ENCODE measurements at regions not wholly inside any gene's neighbourhood (a gene's known extent, or its start where the extent isn't known, plus 50 kb on each side); places are given as distances from the start of the nearest gene placed in this dataset.

DNA sequence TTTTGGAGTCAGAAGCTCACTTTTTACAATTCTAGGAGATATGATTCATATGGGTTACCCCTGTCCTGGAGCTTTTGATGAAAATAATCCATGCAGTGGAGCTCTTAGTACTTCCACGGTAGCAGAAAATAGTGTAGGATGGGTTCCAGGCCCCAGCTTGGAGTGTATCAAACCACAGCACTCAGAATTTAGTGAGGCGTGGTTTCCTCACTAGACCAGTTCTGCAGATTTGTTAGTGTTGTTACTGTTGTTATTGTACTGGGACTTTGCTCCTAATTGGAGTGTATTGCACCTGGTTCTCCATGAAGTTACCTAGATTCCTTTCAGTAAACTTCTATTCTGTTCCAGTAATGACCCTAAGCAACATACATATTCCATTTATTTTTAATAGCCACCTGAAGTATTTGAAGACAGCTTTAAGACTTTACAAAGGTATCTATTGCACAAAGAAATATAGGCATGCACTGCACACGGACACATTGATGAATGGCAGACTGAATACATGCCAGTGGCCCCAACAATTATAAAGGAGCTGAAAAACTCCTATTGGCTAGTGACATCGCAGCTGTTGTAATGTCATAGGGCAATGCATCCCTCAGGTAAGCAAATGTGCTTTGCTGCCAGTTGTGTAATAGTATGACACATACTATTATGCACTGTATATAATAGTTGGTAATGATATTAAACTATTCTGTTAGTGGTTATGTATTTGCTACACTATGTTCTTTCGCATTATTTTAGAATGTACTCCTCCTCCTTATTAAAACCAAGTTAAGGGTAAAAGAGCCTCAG, 1058.0 kb downstream of the KCNT2 start:
- Histone ChIP-seq H3K27ac (no peak overlapping the region), H3K36me3 (no peaks in the 10 kb centered on the region), H3K4me1 (no peaks in the 10 kb centered on the region), H3K4me3 (no peak overlapping the region), H3K9me3 (peaks cover 0 to 9% (median 0%) of the 10 kb centered on the region in 12 donors), H3K27me3 (no peaks in the 10 kb centered on the region)
- no peak for TF ChIP-seq POLR2A (IDR thresholded peaks at IDR 0.05)
- TF ChIP-seq, protein P1, sequence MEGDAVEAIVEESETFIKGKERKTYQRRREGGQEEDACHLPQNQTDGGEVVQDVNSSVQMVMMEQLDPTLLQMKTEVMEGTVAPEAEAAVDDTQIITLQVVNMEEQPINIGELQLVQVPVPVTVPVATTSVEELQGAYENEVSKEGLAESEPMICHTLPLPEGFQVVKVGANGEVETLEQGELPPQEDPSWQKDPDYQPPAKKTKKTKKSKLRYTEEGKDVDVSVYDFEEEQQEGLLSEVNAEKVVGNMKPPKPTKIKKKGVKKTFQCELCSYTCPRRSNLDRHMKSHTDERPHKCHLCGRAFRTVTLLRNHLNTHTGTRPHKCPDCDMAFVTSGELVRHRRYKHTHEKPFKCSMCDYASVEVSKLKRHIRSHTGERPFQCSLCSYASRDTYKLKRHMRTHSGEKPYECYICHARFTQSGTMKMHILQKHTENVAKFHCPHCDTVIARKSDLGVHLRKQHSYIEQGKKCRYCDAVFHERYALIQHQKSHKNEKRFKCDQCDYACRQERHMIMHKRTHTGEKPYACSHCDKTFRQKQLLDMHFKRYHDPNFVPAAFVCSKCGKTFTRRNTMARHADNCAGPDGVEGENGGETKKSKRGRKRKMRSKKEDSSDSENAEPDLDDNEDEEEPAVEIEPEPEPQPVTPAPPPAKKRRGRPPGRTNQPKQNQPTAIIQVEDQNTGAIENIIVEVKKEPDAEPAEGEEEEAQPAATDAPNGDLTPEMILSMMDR (IDR thresholded peaks at IDR 0.05) = no peak
- ATAC-seq (no peak), DNase-seq (no peak)
- intact Hi-C loops (cut with DNase I) = no loop called here
- WGBS, 4 donors = 85 to 88% (median 86%) methylated on average over 5 of the region's 5 CpGs

DNA sequence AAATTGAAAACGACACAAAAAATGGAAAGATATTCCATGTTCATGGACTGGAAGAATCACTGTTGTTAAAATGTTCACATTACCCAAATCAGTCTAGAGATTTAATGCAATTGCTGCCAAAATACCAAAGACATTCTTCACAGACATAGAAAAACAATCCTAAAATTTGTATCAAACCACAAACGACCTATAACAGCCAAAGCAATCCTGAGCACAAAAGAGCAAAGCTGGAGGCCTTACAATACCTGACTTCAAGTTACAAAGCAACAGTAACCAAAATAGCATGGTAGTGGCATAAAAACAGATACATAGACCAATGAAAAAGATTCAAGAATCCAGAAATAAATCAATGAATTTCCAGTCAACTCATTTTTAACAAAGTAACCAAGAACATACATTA, 1077.3 kb downstream of the KCNT2 start:
- ATAC-seq = no peak
- Histone ChIP-seq H3K36me3 (no peaks in the 10 kb centered on the region), H3K27ac (no peak overlapping the region), H3K27me3 (no peaks in the 10 kb centered on the region), H3K9me3 (no peaks in the 10 kb centered on the region), H3K4me3 (no peak overlapping the region), H3K4me1 (no peaks in the 10 kb centered on the region)
- intact Hi-C loops (cut with DNase I) = no loop called here
- 62 to 67% (median 65%) methylated on average over 2 of the region's 2 CpGs for WGBS, 4 donors
- no peak for DNase-seq
- no peak for TF ChIP-seq POLR2A (IDR thresholded peaks at IDR 0.05)
- TF ChIP-seq, protein P1 (IDR thresholded peaks at IDR 0.05) = no peak

DNA sequence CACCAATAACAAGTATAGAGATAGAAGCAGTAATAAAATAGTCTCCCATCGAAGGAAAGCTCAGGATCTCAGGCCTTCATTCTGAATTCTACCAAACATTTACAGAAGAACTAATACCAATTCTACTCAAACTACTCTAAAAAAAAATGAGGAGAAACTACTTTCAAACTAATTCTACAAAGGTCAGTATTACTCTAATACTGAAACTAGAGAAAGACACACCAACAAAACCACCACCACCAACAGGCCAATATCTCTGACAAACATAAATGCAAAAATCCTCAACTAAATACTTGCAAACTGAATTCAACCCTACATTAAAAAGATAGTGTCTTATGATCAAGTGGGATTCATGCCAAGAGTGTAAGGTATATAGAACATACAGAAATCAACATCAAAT, 1078.4 kb downstream of the KCNT2 start:
- Histone ChIP-seq H3K27me3 (no peaks in the 10 kb centered on the region), H3K9me3 (no peaks in the 10 kb centered on the region), H3K36me3 (no peaks in the 10 kb centered on the region), H3K4me1 (no peaks in the 10 kb centered on the region), H3K4me3 (no peak overlapping the region), H3K27ac (no peak overlapping the region)
- ATAC-seq (no peak), DNase-seq (no peak)
- intact Hi-C loops (cut with DNase I) = no loop called here
- WGBS, 4 donors = 80 to 91% (median 86%) methylated on average over 1 of the region's 1 CpG
- no peak for TF ChIP-seq POLR2A (IDR thresholded peaks at IDR 0.05)
- TF ChIP-seq, protein P1 (IDR thresholded peaks at IDR 0.05) = no peak

DNA sequence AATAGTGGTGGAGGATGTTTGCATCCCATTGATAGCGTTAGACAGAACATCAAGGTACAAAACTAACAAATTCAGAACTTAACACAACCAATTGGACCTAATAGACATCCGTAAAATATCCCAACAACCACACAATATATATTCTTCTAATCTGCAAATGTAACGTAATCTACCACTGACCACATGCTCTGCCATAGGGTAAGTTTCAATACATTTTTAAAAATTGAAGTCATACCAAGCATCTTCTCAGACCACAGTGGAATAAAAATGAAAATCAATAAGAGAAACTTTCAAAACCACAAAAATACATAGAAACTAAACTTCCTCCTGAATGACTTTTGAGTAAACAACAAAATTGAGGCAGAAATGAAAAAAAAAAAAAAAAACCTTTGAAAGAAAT, 1087.5 kb downstream of the KCNT2 start:
- Histone ChIP-seq H3K4me1 (no peaks in the 10 kb centered on the region), H3K27me3 (no peaks in the 10 kb centered on the region), H3K27ac (no peak overlapping the region), H3K9me3 (peaks cover 0 to 6% (median 0%) of the 10 kb centered on the region in 12 donors), H3K36me3 (no peaks in the 10 kb centered on the region), H3K4me3 (no peak overlapping the region)
- ATAC-seq = no peak
- no peak for DNase-seq
- TF ChIP-seq, protein P1 (IDR thresholded peaks at IDR 0.05) = no peak
- no peak for TF ChIP-seq POLR2A (IDR thresholded peaks at IDR 0.05)
- intact Hi-C loops (cut with DNase I) = no loop called here
- 69 to 81% (median 77%) methylated on average over 3 of the region's 3 CpGs for WGBS, 4 donors

Data from heart left ventricle (tissue), 16 donors.